ENCODE measurements at regions not wholly inside any gene's neighbourhood (a gene's known extent, or its start where the extent isn't known, plus 50 kb on each side); places are given as distances from the start of the nearest gene placed in this dataset.

GRCh38 chr11:10373340-10373739, 68.5 kb downstream of the ADM start:
- H3K9me3 Mint-ChIP-seq (ENCODE audit: unreplicated experiment), result peaks cover 11% of the 10 kb centered on the region
- no peaks in the 10 kb centered on the region for H3K4me1 ChIP-seq
- H3K36me3 ChIP-seq (ENCODE audit: control insufficient read depth, insufficient read depth, low read length), result no peaks in the 10 kb centered on the region
- H3K4me3 ChIP-seq (ENCODE audit: low read depth, low read length), result no peak overlapping the region
- H3K27me3 Mint-ChIP-seq (ENCODE audit: insufficient read depth, unreplicated experiment), result no peaks in the 10 kb centered on the region
- H3K27me3 ChIP-seq (replicated peaks; ENCODE audit: control insufficient read depth, insufficient read depth, low read length), result no peaks in the 10 kb centered on the region
- no peak for DNase-seq
- H3K4me1 Mint-ChIP-seq (ENCODE audit: low read depth, unreplicated experiment), result no peaks in the 10 kb centered on the region
- CTCF ChIA-PET, result no interaction called here
- H3K27ac Mint-ChIP-seq (ENCODE audit: unreplicated experiment), result no peak overlapping the region
- intact Hi-C loops (cut with micrococcal nuclease; ENCODE audit: unreplicated experiment), result no loop called here
- POLR2A ChIA-PET, result no interaction called here
- no peaks in the 10 kb centered on the region for H3K9me3 ChIP-seq
- H3K36me3 Mint-ChIP-seq (ENCODE audit: insufficient read depth, unreplicated experiment), result no peaks in the 10 kb centered on the region
- no TSS peak for BruUV-seq (replicated peaks)
- no peak for TF ChIP-seq CTCF (IDR thresholded peaks at IDR 0.05; ENCODE audit: insufficient read depth in 1 of 2, low read depth in 1 of 2, low read length in 1 of 2, severe bottlenecking in 1 of 2, unreplicated experiment in 1 of 2)
- no peak overlapping the region for H3K4me3 Mint-ChIP-seq (ENCODE audit: unreplicated experiment)

GRCh38 chr11:10373929-10374328, 69.1 kb downstream of the ADM start:
- H3K36me3 Mint-ChIP-seq (ENCODE audit: insufficient read depth, unreplicated experiment), result no peaks in the 10 kb centered on the region
- no peak overlapping the region for H3K4me3 ChIP-seq (ENCODE audit: low read depth, low read length)
- H3K4me1 Mint-ChIP-seq (ENCODE audit: low read depth, unreplicated experiment), result no peaks in the 10 kb centered on the region
- H3K9me3 ChIP-seq, result no peaks in the 10 kb centered on the region
- H3K4me3 Mint-ChIP-seq (ENCODE audit: unreplicated experiment), result no peak overlapping the region
- no TSS peak for BruUV-seq (replicated peaks)
- no peak for DNase-seq
- H3K4me1 ChIP-seq, result no peaks in the 10 kb centered on the region
- H3K27me3 Mint-ChIP-seq (ENCODE audit: insufficient read depth, unreplicated experiment), result no peaks in the 10 kb centered on the region
- POLR2A ChIA-PET, result no interaction called here
- H3K27me3 ChIP-seq (replicated peaks; ENCODE audit: control insufficient read depth, insufficient read depth, low read length), result no peaks in the 10 kb centered on the region
- CTCF ChIA-PET, result no interaction called here
- TF ChIP-seq CTCF (IDR thresholded peaks at IDR 0.05; ENCODE audit: insufficient read depth in 1 of 2, low read depth in 1 of 2, low read length in 1 of 2, severe bottlenecking in 1 of 2, unreplicated experiment in 1 of 2), result no peak
- H3K9me3 Mint-ChIP-seq (ENCODE audit: unreplicated experiment), result peaks cover 9% of the 10 kb centered on the region
- no peaks in the 10 kb centered on the region for H3K36me3 ChIP-seq (ENCODE audit: control insufficient read depth, insufficient read depth, low read length)
- no peak overlapping the region for H3K27ac Mint-ChIP-seq (ENCODE audit: unreplicated experiment)
- intact Hi-C loops (cut with micrococcal nuclease; ENCODE audit: unreplicated experiment), result no loop called here

GRCh38 chr11:10374386-10374785, 69.5 kb downstream of the ADM start:
- no peak for DNase-seq
- ChIA-PET CTCF (no interaction called here), POLR2A (interaction anchor here (0.6 kb wide), 1 partner anchor 117 kb away, joined by 10 read pairs; no protein-coding TSS in a partner anchor)
- no peaks in the 10 kb centered on the region for H3K27me3 ChIP-seq (replicated peaks; ENCODE audit: control insufficient read depth, insufficient read depth, low read length)
- peaks cover 2% of the 10 kb centered on the region; the same call in 1 of the 2 replicates for H3K4me1 ChIP-seq
- Mint-ChIP-seq H3K36me3 (ENCODE audit: insufficient read depth, unreplicated experiment) (no peaks in the 10 kb centered on the region), H3K4me3 (ENCODE audit: unreplicated experiment) (no peak overlapping the region), H3K9me3 (ENCODE audit: unreplicated experiment) (peaks cover 9% of the 10 kb centered on the region), H3K27me3 (ENCODE audit: insufficient read depth, unreplicated experiment) (no peaks in the 10 kb centered on the region), H3K4me1 (ENCODE audit: low read depth, unreplicated experiment) (no peaks in the 10 kb centered on the region), H3K27ac (ENCODE audit: unreplicated experiment) (no peak overlapping the region)
- H3K4me3 ChIP-seq (ENCODE audit: low read depth, low read length), result no peak overlapping the region
- TF ChIP-seq CTCF (IDR thresholded peaks at IDR 0.05; ENCODE audit: insufficient read depth in 1 of 2, low read depth in 1 of 2, low read length in 1 of 2, severe bottlenecking in 1 of 2, unreplicated experiment in 1 of 2), result no peak
- no TSS peak for BruUV-seq (replicated peaks)
- H3K36me3 ChIP-seq (ENCODE audit: control insufficient read depth, insufficient read depth, low read length), result no peaks in the 10 kb centered on the region
- intact Hi-C loops (cut with micrococcal nuclease; ENCODE audit: unreplicated experiment), result no loop called here
- H3K9me3 ChIP-seq, result no peaks in the 10 kb centered on the region

Data from Caco-2 (cell line).